ENCODE measurements at regions not wholly inside any gene's neighbourhood (a gene's known extent, or its start where the extent isn't known, plus 50 kb on each side); places are given as distances from the start of the nearest gene placed in this dataset.

GRCh38 chr4:125070861-125071260 is 243.9 kb upstream of the FAT4 start:
- Histone ChIP-seq H3K27me3 (ENCODE audit: control insufficient read depth, insufficient read depth, low read length) (no peaks in the 10 kb centered on the region), H3K4me3 (ENCODE audit: low read length) (no peak overlapping the region), H3K36me3 (ENCODE audit: control insufficient read depth, insufficient read depth, low read length) (no peaks in the 10 kb centered on the region), H3K9me3 (ENCODE audit: control insufficient read depth, low read depth, low read length) (no peaks in the 10 kb centered on the region), H3K4me1 (ENCODE audit: control insufficient read depth, insufficient read depth, low read length) (no peaks in the 10 kb centered on the region), H3K27ac (ENCODE audit: low read length) (no peak overlapping the region)
- DNase-seq, result no peak

GRCh38 chr4:125062115-125063050 is 252.4 kb upstream of the FAT4 start:
- Histone ChIP-seq H3K4me1 (ENCODE audit: control insufficient read depth, insufficient read depth, low read length) (no peaks in the 10 kb centered on the region), H3K36me3 (ENCODE audit: control insufficient read depth, insufficient read depth, low read length) (no peaks in the 10 kb centered on the region), H3K4me3 (ENCODE audit: low read length) (no peak overlapping the region), H3K9me3 (ENCODE audit: control insufficient read depth, low read depth, low read length) (no peaks in the 10 kb centered on the region), H3K27me3 (ENCODE audit: control insufficient read depth, insufficient read depth, low read length) (no peaks in the 10 kb centered on the region), H3K27ac (ENCODE audit: low read length) (no peak overlapping the region)
- 82% methylated on average over 6 of the region's 7 CpGs for WGBS (ENCODE audit: insufficient coverage, low lambda C conversion rate)
- no peak for DNase-seq

- H3K4me1 ChIP-seq (ENCODE audit: control insufficient read depth, insufficient read depth, low read length), result no peaks in the 10 kb centered on the region
- DNase-seq, result no peak
- H3K27me3 ChIP-seq (ENCODE audit: control insufficient read depth, insufficient read depth, low read length), result no peaks in the 10 kb centered on the region
- no CpG with 5 or more reads among the region's 2 CpGs for WGBS (ENCODE audit: insufficient coverage, low lambda C conversion rate)
- H3K9me3 ChIP-seq (ENCODE audit: control insufficient read depth, low read depth, low read length), result no peaks in the 10 kb centered on the region
- no peaks in the 10 kb centered on the region for H3K36me3 ChIP-seq (ENCODE audit: control insufficient read depth, insufficient read depth, low read length)
- H3K4me3 ChIP-seq (ENCODE audit: low read length), result no peak overlapping the region
- H3K27ac ChIP-seq (ENCODE audit: low read length), result no peak overlapping the region
These were observed 254.4 kb upstream of the FAT4 start for GRCh38 chr4:125060376-125060775.

GRCh38 chr4:125049711-125050110 is 265.0 kb upstream of the FAT4 start:
- Histone ChIP-seq H3K4me1 (ENCODE audit: control insufficient read depth, insufficient read depth, low read length) (no peaks in the 10 kb centered on the region), H3K27ac (ENCODE audit: low read length) (no peak overlapping the region), H3K4me3 (ENCODE audit: low read length) (no peak overlapping the region), H3K27me3 (ENCODE audit: control insufficient read depth, insufficient read depth, low read length) (no peaks in the 10 kb centered on the region), H3K36me3 (ENCODE audit: control insufficient read depth, insufficient read depth, low read length) (no peaks in the 10 kb centered on the region), H3K9me3 (ENCODE audit: control insufficient read depth, low read depth, low read length) (no peaks in the 10 kb centered on the region)
- DNase-seq, result no peak
- 73% methylated on average over 1 of the region's 1 CpG for WGBS (ENCODE audit: insufficient coverage, low lambda C conversion rate)

GRCh38 chr4:125045311-125045710 is 269.4 kb upstream of the FAT4 start:
- Histone ChIP-seq H3K9me3 (ENCODE audit: control insufficient read depth, low read depth, low read length) (no peaks in the 10 kb centered on the region), H3K4me1 (ENCODE audit: control insufficient read depth, insufficient read depth, low read length) (no peaks in the 10 kb centered on the region), H3K4me3 (ENCODE audit: low read length) (no peak overlapping the region), H3K27me3 (ENCODE audit: control insufficient read depth, insufficient read depth, low read length) (no peaks in the 10 kb centered on the region), H3K36me3 (ENCODE audit: control insufficient read depth, insufficient read depth, low read length) (no peaks in the 10 kb centered on the region), H3K27ac (ENCODE audit: low read length) (no peak overlapping the region)
- DNase-seq, result no peak

GRCh38 chr4:125044886-125045285 is 269.9 kb upstream of the FAT4 start:
- no peak for DNase-seq
- Histone ChIP-seq H3K4me3 (ENCODE audit: low read length) (no peak overlapping the region), H3K9me3 (ENCODE audit: control insufficient read depth, low read depth, low read length) (no peaks in the 10 kb centered on the region), H3K36me3 (ENCODE audit: control insufficient read depth, insufficient read depth, low read length) (no peaks in the 10 kb centered on the region), H3K27ac (ENCODE audit: low read length) (no peak overlapping the region), H3K4me1 (ENCODE audit: control insufficient read depth, insufficient read depth, low read length) (no peaks in the 10 kb centered on the region), H3K27me3 (ENCODE audit: control insufficient read depth, insufficient read depth, low read length) (no peaks in the 10 kb centered on the region)
- 54% methylated on average over 2 of the region's 3 CpGs for WGBS (ENCODE audit: insufficient coverage, low lambda C conversion rate)

GRCh38 chr4:125043486-125043885 is 271.3 kb upstream of the FAT4 start:
- Histone ChIP-seq H3K27ac (ENCODE audit: low read length) (no peak overlapping the region), H3K36me3 (ENCODE audit: control insufficient read depth, insufficient read depth, low read length) (no peaks in the 10 kb centered on the region), H3K9me3 (ENCODE audit: control insufficient read depth, low read depth, low read length) (no peaks in the 10 kb centered on the region), H3K27me3 (ENCODE audit: control insufficient read depth, insufficient read depth, low read length) (no peaks in the 10 kb centered on the region), H3K4me3 (ENCODE audit: low read length) (no peak overlapping the region), H3K4me1 (ENCODE audit: control insufficient read depth, insufficient read depth, low read length) (no peaks in the 10 kb centered on the region)
- DNase-seq, result no peak
- WGBS (ENCODE audit: insufficient coverage, low lambda C conversion rate), result 60% methylated on average over 1 of the region's 3 CpGs

- Histone ChIP-seq H3K27ac (ENCODE audit: low read length) (no peak overlapping the region), H3K36me3 (ENCODE audit: control insufficient read depth, insufficient read depth, low read length) (no peaks in the 10 kb centered on the region), H3K4me1 (ENCODE audit: control insufficient read depth, insufficient read depth, low read length) (no peaks in the 10 kb centered on the region), H3K27me3 (ENCODE audit: control insufficient read depth, insufficient read depth, low read length) (no peaks in the 10 kb centered on the region), H3K9me3 (ENCODE audit: control insufficient read depth, low read depth, low read length) (no peaks in the 10 kb centered on the region), H3K4me3 (ENCODE audit: low read length) (no peak overlapping the region)
- WGBS (ENCODE audit: insufficient coverage, low lambda C conversion rate), result 100% methylated on average over 1 of the region's 3 CpGs
- DNase-seq, result no peak
These were observed 272.7 kb upstream of the FAT4 start for GRCh38 chr4:125042041-125042440.

GRCh38 chr4:125041372-125041930 is 273.3 kb upstream of the FAT4 start:
- no peaks in the 10 kb centered on the region for H3K4me1 ChIP-seq (ENCODE audit: control insufficient read depth, insufficient read depth, low read length)
- H3K4me3 ChIP-seq (ENCODE audit: low read length), result no peak overlapping the region
- no peaks in the 10 kb centered on the region for H3K27me3 ChIP-seq (ENCODE audit: control insufficient read depth, insufficient read depth, low read length)
- H3K36me3 ChIP-seq (ENCODE audit: control insufficient read depth, insufficient read depth, low read length), result no peaks in the 10 kb centered on the region
- no peaks in the 10 kb centered on the region for H3K9me3 ChIP-seq (ENCODE audit: control insufficient read depth, low read depth, low read length)
- 67% methylated on average over 1 of the region's 3 CpGs for WGBS (ENCODE audit: insufficient coverage, low lambda C conversion rate)
- no peak overlapping the region for H3K27ac ChIP-seq (ENCODE audit: low read length)
- DNase-seq, result no peak

- Histone ChIP-seq H3K36me3 (ENCODE audit: control insufficient read depth, insufficient read depth, low read length) (no peaks in the 10 kb centered on the region), H3K27ac (ENCODE audit: low read length) (no peak overlapping the region), H3K27me3 (ENCODE audit: control insufficient read depth, insufficient read depth, low read length) (no peaks in the 10 kb centered on the region), H3K4me3 (ENCODE audit: low read length) (no peak overlapping the region), H3K4me1 (ENCODE audit: control insufficient read depth, insufficient read depth, low read length) (no peaks in the 10 kb centered on the region), H3K9me3 (ENCODE audit: control insufficient read depth, low read depth, low read length) (no peaks in the 10 kb centered on the region)
- no CpG with 5 or more reads among the region's 5 CpGs for WGBS (ENCODE audit: insufficient coverage, low lambda C conversion rate)
- DNase-seq, result no peak
These were observed 275.2 kb upstream of the FAT4 start for GRCh38 chr4:125039550-125039949.

Data from large intestine (tissue), 3 donors.